C4-2B (cell line): ENCODE measurements at regions not wholly inside any gene's neighbourhood (a gene's known extent, or its start where the extent isn't known, plus 50 kb on each side); places are given as distances from the start of the nearest gene placed in this dataset.

Source experiments
- ZFX ChIP-seq: fragments of 450-650 bp; IDR thresholded peaks from 2 replicates; pipeline ENCODE4 v1.6.1; 2017
- TF ChIP-seq, protein P1 (sequence below): fragments of 450-650 bp; conservative IDR thresholded peaks from 2 replicates; pipeline ENCODE4 v1.5.1; 2017; ENCODE audit warnings: mild to moderate bottlenecking

DNA sequence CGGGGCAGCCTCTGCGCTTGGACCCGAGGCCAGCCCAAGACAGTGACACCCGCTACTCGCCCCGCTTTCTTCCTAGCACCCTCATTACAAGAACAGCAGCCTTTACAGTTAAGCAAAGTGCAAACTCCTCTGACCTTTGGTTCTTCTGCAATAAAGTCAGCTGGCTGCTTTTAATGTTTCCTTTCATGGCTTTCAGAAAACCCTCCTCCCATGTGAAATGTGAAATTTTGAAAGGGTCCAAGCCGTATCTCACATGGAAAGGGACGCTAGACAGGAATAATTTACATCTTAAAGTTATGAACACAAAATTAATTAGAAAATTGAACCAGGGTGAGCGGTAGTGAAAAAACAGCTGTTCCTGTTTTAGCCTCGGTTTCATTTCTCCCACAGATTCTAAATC lies 520.1 kb upstream of the FRG1 start:
- no peak for TF ChIP-seq ZFX
- TF ChIP-seq, protein P1, sequence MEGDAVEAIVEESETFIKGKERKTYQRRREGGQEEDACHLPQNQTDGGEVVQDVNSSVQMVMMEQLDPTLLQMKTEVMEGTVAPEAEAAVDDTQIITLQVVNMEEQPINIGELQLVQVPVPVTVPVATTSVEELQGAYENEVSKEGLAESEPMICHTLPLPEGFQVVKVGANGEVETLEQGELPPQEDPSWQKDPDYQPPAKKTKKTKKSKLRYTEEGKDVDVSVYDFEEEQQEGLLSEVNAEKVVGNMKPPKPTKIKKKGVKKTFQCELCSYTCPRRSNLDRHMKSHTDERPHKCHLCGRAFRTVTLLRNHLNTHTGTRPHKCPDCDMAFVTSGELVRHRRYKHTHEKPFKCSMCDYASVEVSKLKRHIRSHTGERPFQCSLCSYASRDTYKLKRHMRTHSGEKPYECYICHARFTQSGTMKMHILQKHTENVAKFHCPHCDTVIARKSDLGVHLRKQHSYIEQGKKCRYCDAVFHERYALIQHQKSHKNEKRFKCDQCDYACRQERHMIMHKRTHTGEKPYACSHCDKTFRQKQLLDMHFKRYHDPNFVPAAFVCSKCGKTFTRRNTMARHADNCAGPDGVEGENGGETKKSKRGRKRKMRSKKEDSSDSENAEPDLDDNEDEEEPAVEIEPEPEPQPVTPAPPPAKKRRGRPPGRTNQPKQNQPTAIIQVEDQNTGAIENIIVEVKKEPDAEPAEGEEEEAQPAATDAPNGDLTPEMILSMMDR, result no peak
